H9 (cell line): ENCODE measurements at regions not wholly inside any gene's neighbourhood (a gene's known extent, or its start where the extent isn't known, plus 50 kb on each side); places are given as distances from the start of the nearest gene placed in this dataset.

Source experiments
- DNase-seq: peaks from one replicate; pipeline ENCODE4 v3.0.0-alpha.2; 2017
- H2AFZ ChIP-seq: one replicate; pipeline ENCODE4 v1.6.1; 2013; ENCODE audit warnings: mild to moderate bottlenecking, low read length, control low read depth, moderate library complexity
- H2AK5ac ChIP-seq: 2 replicates; pipeline ENCODE4 v1.6.1; 2013; ENCODE audit warnings: low read length, control low read depth, mixed read lengths; ENCODE audit not compliant: insufficient read length
- H2BK120ac ChIP-seq: one replicate; pipeline ENCODE4 v1.6.1; 2013; ENCODE audit warnings: low read depth, mild to moderate bottlenecking, low read length, control low read depth, inconsistent platforms; ENCODE audit not compliant: poor library complexity, severe bottlenecking
- H2BK12ac ChIP-seq: 2 replicates; pipeline ENCODE4 v1.6.1; 2013; ENCODE audit warnings: low read length, control low read depth, mixed read lengths, low read depth; ENCODE audit not compliant: insufficient read length
- H2BK15ac ChIP-seq: 2 replicates; pipeline ENCODE4 v1.6.1; 2013; ENCODE audit warnings: low read depth, low read length, control low read depth
- H2BK20ac ChIP-seq: one replicate; pipeline ENCODE4 v1.6.1; 2013; ENCODE audit warnings: low read depth, mild to moderate bottlenecking, low read length, control low read depth, inconsistent platforms; ENCODE audit not compliant: poor library complexity, severe bottlenecking
- H2BK5ac ChIP-seq: 2 replicates; pipeline ENCODE4 v1.6.1; 2013; ENCODE audit warnings: low read length, control low read depth, mixed read lengths; ENCODE audit not compliant: insufficient read length
- H3K14ac ChIP-seq: 2 replicates; pipeline ENCODE4 v1.6.1; 2013; ENCODE audit warnings: low read length, control low read depth; ENCODE audit not compliant: insufficient read depth
- H3K18ac ChIP-seq: 2 replicates; pipeline ENCODE4 v1.6.1; 2013; ENCODE audit warnings: low read depth, mild to moderate bottlenecking, mixed read lengths, low read length, control low read depth; ENCODE audit not compliant: insufficient read length
- H3K23ac ChIP-seq: 2 replicates; pipeline ENCODE4 v1.6.1; 2013; ENCODE audit warnings: low read length, control low read depth, mixed read lengths, low read depth; ENCODE audit not compliant: insufficient read length
- H3K23me2 ChIP-seq: 2 replicates; pipeline ENCODE4 v1.6.1; 2013; ENCODE audit warnings: low read depth, mild to moderate bottlenecking, mixed read lengths, low read length, control low read depth; ENCODE audit not compliant: insufficient read length, poor library complexity, severe bottlenecking
- H3K27ac ChIP-seq: 2 replicates; pipeline ENCODE4 v1.5.1; 2013; ENCODE audit warnings: low read length, control low read depth, mixed read lengths, low read depth; ENCODE audit not compliant: insufficient read length
- H3K27me3 ChIP-seq: 2 replicates; pipeline ENCODE4 v1.6.1; 2013; ENCODE audit warnings: low read length, control low read depth, inconsistent platforms; ENCODE audit not compliant: insufficient read depth
- H3K4ac ChIP-seq: 2 replicates; pipeline ENCODE4 v1.6.1; 2013; ENCODE audit warnings: low read depth, mild to moderate bottlenecking, control low read depth, inconsistent platforms, low read length, moderate library complexity
- H3K4me1 ChIP-seq: 2 replicates; pipeline ENCODE4 v1.6.1; 2013; ENCODE audit warnings: low read length, control low read depth, inconsistent platforms; ENCODE audit not compliant: insufficient read depth
- H3K4me2 ChIP-seq: 2 replicates; pipeline ENCODE4 v1.6.1; 2013; ENCODE audit warnings: low read length, control low read depth, mixed read lengths; ENCODE audit not compliant: insufficient read length, insufficient read depth
- H3K56ac ChIP-seq: 2 replicates; pipeline ENCODE4 v1.6.1; 2013; ENCODE audit warnings: low read depth, mild to moderate bottlenecking, mixed read lengths, low read length, control low read depth; ENCODE audit not compliant: insufficient read length
- H3K79me1 ChIP-seq: 2 replicates; pipeline ENCODE4 v1.6.1; 2013; ENCODE audit warnings: low read depth, mild to moderate bottlenecking, moderate library complexity, low read length, control low read depth, inconsistent platforms; ENCODE audit not compliant: insufficient read depth, poor library complexity, severe bottlenecking
- H3K79me2 ChIP-seq: 2 replicates; pipeline ENCODE4 v1.6.1; 2013; ENCODE audit warnings: low read length, control low read depth, inconsistent platforms; ENCODE audit not compliant: insufficient read depth
- H3K9ac ChIP-seq: 2 replicates; pipeline ENCODE4 v1.6.1; 2013; ENCODE audit warnings: low read length, control low read depth, mixed read lengths; ENCODE audit not compliant: insufficient read length; ENCODE audit errors: extremely low read depth
- H3K9me3 ChIP-seq: one replicate; pipeline ENCODE4 v1.6.1; 2013; ENCODE audit warnings: low read depth, low read length, inconsistent platforms; ENCODE audit not compliant: control insufficient read depth
- H3T11ph ChIP-seq: one replicate; pipeline ENCODE4 v1.6.1; 2013; ENCODE audit warnings: mild to moderate bottlenecking, low read length, control low read depth, inconsistent platforms
- H4K20me1 ChIP-seq: one replicate; pipeline ENCODE4 v1.6.1; 2013; ENCODE audit not compliant: control insufficient read depth, insufficient read length, insufficient read depth
- H4K5ac ChIP-seq: 2 replicates; pipeline ENCODE4 v1.6.1; 2013; ENCODE audit warnings: low read depth, mild to moderate bottlenecking, mixed read lengths, low read length, control low read depth; ENCODE audit not compliant: insufficient read length
- H4K8ac ChIP-seq: replicated peaks from 2 replicates; pipeline ENCODE4 v1.6.1; 2013; ENCODE audit warnings: low read length, control low read depth, mixed read lengths, low read depth; ENCODE audit not compliant: insufficient read length
- H4K91ac ChIP-seq: 2 replicates; pipeline ENCODE4 v1.6.1; 2013; ENCODE audit warnings: low read depth, mild to moderate bottlenecking, moderate library complexity, mixed read lengths, low read length, control low read depth; ENCODE audit not compliant: insufficient read length
- H3K27ac Mint-ChIP-seq, 3 experiments: 2 replicates in 2 of 3; 3 replicates in 1 of 3; pipeline ENCODE4 v1.8.0; 2020 to 2021; ENCODE audit warnings: mixed read lengths in 3 of 3, mild to moderate bottlenecking in 1 of 3, moderate library complexity in 1 of 3
- H3K27me3 Mint-ChIP-seq: 2 replicates; pipeline ENCODE4 v1.8.0; 2021; ENCODE audit warnings: low read depth, mild to moderate bottlenecking, moderate library complexity, mixed read lengths
- H3K36me3 Mint-ChIP-seq, 3 experiments: 2 replicates in 2 of 3; 3 replicates in 1 of 3; pipeline ENCODE4 v1.8.0; 2020 to 2021; ENCODE audit warnings: low read depth in 3 of 3, mixed read lengths in 3 of 3; ENCODE audit not compliant: insufficient read depth in 1 of 3
- H3K4me1 Mint-ChIP-seq, 2 experiments: 2 replicates each; pipeline ENCODE4 v1.8.0; 2020; ENCODE audit warnings: mixed read lengths in 2 of 2
- H3K4me3 Mint-ChIP-seq, 2 experiments: 2 replicates in 1 of 2; 3 replicates in 1 of 2; pipeline ENCODE4 v1.8.0; 2020 to 2021; ENCODE audit warnings: mild to moderate bottlenecking in 2 of 2, mixed read lengths in 2 of 2, moderate library complexity in 1 of 2
- H3K9me3 Mint-ChIP-seq, 2 experiments: 2 replicates in 1 of 2; 3 replicates in 1 of 2; pipeline ENCODE4 v1.8.0; 2020; ENCODE audit warnings: mild to moderate bottlenecking in 2 of 2, mixed read lengths in 2 of 2, moderate library complexity in 1 of 2
- CTCF ChIP-seq: fragments of 200-600 bp; sonication (generic); conservative IDR thresholded peaks from 3 replicates; pipeline ENCODE4 v1.8.0; 2021; ENCODE audit warnings: antibody characterized with exemption, mild to moderate bottlenecking

- Histone ChIP-seq H3K4me2 (no peak overlapping the region), H3K4ac (no peak overlapping the region), H3K9me3 (no peaks in the 10 kb centered on the region), H2BK12ac (no peak overlapping the region), H3K9ac (no peak overlapping the region), H3K23me2 (no peaks in the 10 kb centered on the region), H3K79me1 (no peaks in the 10 kb centered on the region), H3K27me3 (no peaks in the 10 kb centered on the region), H4K5ac (no peak overlapping the region), H2AK5ac (no peak overlapping the region), H3K23ac (no peak overlapping the region), H3T11ph (no peak overlapping the region), H2BK120ac (no peak overlapping the region), H3K27ac (no peak overlapping the region), H2BK5ac (no peak overlapping the region), H3K79me2 (no peaks in the 10 kb centered on the region), H3K56ac (no peak overlapping the region), H4K91ac (no peak overlapping the region), H3K14ac (no peak overlapping the region), H2AFZ (no peak overlapping the region), H4K20me1 (no peaks in the 10 kb centered on the region), H4K8ac (no peak overlapping the region), H3K18ac (no peak overlapping the region), H2BK20ac (no peak overlapping the region), H3K4me1 (no peaks in the 10 kb centered on the region), H2BK15ac (no peak overlapping the region)
- H3K27me3 Mint-ChIP-seq, result no peaks in the 10 kb centered on the region
- H3K4me1 Mint-ChIP-seq, result peaks cover 0 to 4% of the 10 kb centered on the region in 2 experiments; a peak in 3 of 4 replicates
- no peak overlapping the region for H3K27ac Mint-ChIP-seq
- no peaks in the 10 kb centered on the region for H3K9me3 Mint-ChIP-seq
- DNase-seq, result no peak
- no peaks in the 10 kb centered on the region for H3K36me3 Mint-ChIP-seq
- TF ChIP-seq CTCF, result no peak
- no peak overlapping the region for H3K4me3 Mint-ChIP-seq
Observed at GRCh38 chr3:24591191-24591590, 96.5 kb upstream of the THRB start.
